Right lung (tissue), 2 donors: ENCODE measurements at regions not wholly inside any gene's neighbourhood (a gene's known extent, or its start where the extent isn't known, plus 50 kb on each side); places are given as distances from the start of the nearest gene placed in this dataset.
A peak's percentile ranks its signal among the peaks of the same experiment; 100 is the strongest.

Source experiments
- DNase-seq, 2 donors: peaks; one replicate each; pipeline ENCODE4 v3.0.0-alpha.2; 2013

- peak; percentile 28 to 36 for DNase-seq
Measured at GRCh38 chrX:45400027-45400779, 199.5 kb upstream of the DIPK2B start.

- DNase-seq: no peak
Measured at GRCh38 chrX:45385757-45386156, 185.1 kb upstream of the DIPK2B start.

- no peak for DNase-seq
Measured at GRCh38 chrX:45381841-45382240, 181.2 kb upstream of the DIPK2B start.

DNA sequence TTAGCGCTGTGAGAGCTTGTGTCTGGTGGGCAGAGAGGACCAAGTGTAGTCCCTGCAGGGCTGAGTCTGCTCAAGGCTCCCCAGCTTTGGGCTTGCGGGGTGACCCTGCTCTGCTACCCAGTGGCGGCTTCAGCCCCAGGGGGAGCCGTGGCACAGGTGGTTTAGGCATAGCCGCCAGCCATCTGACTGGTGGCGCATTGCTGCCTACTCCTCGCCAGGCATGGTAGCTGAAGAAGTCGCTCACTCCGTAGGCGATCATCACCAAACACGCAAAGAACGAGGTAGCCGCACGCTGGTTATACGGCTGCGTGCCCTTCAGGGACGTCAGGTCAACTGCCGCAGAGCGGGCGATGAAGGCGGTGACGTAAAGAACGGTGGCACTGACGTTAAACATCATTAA is 180.7 kb upstream of the DIPK2B start:
- DNase-seq: no peak

DNA sequence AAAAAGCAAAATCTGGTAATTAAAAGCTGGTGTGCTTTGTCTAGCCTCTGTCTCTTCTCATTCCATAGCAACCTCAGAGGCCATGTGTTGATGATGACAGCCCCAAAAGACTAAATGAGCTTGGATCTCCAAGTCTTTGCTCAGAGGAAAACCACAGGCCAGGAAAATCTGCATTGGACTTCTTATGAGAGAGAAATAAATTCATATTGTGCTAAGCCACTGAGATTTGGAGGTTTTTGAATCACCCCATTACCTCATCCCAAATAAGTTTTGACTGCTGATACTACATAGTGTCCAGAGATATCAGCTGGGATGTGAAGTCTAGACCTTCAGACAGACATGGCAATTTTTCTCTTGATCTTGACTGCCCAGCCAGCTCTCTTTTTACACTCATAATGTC is 178.6 kb upstream of the DIPK2B start:
- no peak for DNase-seq

DNA sequence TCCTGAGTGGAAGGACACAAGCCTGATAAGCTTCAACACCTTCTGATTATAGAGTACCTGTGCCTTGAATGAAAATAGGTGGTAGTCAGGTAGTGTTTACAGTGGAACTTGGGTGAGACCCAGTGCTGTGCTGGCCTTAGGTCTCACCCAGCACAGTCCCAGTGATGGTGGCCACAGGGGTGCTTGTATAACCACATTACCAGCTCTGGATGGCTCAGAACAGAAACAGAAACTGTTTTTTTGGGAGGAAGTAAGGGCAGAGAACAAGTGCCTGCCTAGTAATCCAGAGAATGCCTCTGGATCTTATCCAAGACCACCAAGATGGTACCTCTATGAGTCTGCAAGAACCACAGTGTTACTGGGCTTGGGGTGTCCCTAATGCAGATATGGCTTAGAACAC is 171.5 kb upstream of the DIPK2B start:
- DNase-seq: no peak

- no peak for DNase-seq
Measured at GRCh38 chrX:45368705-45369104, 168.0 kb upstream of the DIPK2B start.

- DNase-seq: no peak
Measured at GRCh38 chrX:45363596-45363995, 162.9 kb upstream of the DIPK2B start.

GRCh38 chrX:45360571-45360970 is 159.9 kb upstream of the DIPK2B start:
- no peak for DNase-seq

DNA sequence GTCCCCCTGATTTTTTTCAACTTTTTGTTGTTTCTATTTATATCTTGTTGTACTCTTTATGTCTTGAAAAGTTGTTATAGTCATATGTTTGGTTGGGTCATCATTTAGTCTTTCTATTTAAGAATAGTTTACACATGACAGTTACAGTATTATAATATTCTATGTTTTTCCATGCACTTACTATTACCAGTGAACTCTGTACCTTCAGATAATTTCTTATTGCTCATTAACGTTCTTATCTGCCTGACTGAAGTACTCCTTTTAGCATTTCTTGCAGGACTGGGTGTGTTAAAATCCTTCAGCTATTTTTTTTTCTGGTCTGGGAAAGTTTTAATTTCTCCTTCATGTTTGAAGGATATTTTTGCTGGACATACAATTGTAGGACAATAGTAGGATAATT is 157.7 kb upstream of the DIPK2B start:
- DNase-seq: no peak

DNA sequence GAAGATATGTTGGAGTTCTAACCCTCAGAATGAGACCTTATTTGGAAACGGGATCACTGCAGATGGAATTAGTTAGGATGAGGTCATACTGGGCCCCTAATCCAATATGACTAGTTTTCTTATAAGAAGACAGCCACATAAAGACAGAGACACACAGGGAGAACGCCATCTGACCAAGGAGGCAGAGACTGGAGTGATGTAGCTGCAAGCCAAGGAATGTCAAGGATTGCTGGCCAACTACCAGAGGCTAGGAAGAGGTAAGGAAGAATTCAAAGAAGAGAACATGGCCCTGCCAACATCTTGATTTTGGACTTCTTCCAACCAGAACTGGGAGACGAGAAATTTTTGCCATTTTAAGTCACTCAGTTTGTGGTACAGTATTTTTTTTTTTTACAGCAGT is 152.8 kb upstream of the DIPK2B start:
- no peak for DNase-seq

DNA sequence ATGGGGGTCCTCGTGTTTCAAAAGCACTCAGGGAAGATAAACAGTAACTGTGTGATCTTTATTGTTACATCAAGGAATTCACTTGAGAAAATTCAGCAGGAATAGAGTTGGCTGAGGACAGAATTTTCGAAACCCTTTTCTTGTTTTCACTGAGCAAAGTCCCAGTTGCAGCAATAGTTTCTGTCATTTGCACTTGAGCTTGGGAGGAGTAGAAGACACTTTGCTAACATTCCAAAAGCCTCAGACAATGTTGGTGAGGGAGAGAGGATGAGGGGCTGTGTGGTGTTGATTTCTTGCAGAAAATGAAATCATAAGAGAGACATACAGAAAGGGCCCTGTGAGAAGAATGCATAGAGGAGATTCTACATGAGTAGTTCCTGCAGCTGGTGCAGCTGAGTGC is 151.9 kb upstream of the DIPK2B start:
- no peak for DNase-seq

GRCh38 chrX:45351478-45351877 is 150.8 kb upstream of the DIPK2B start:
- DNase-seq: no peak

GRCh38 chrX:45348296-45348695 is 147.6 kb upstream of the DIPK2B start:
- DNase-seq: no peak

- DNase-seq: no peak
Measured at GRCh38 chrX:45347877-45348276, 147.2 kb upstream of the DIPK2B start.

- DNase-seq: no peak
Measured at GRCh38 chrX:45344594-45344993, 143.9 kb upstream of the DIPK2B start.

DNA sequence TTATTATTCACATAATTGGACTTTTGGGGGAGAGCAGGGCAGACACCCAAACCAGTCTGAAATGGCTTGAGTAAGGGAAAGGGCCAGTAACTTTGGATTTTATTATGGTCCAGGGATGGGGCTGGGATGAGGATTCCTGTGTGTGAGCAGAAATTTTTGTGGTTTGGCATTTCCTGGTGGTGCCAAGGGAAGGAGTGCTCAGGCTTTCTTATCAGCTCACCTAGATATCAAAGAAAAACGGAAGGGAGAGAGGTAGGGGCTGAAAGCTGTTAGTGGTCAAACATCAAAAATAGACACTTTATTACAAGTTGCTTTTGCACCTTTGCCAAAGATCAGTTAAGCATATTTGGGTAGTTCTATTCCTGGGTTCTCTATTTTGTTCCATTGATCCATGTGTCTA is 128.5 kb upstream of the DIPK2B start:
- DNase-seq: no peak

GRCh38 chrX:45324941-45325340 is 124.3 kb upstream of the DIPK2B start:
- no peak for DNase-seq

GRCh38 chrX:45323387-45323786 is 122.7 kb upstream of the DIPK2B start:
- DNase-seq: no peak

DNA sequence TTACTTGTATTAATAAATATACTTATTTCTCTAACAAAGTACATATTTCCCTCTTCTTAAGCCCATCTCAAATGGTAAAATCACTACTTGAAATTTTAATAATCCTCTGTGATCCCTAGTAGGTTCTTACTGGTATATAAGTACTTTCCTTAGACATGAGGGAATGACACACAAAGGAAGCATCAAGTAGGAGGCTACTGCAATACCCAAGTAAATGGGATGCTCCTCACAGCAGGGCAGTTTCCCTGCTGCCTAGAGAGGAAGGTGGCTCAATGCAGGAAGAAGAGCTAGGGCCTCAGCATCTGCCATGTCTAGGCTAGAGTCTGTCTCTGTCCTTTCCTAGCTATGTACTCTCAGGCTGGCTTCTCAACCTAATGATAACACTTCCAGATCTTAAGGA is 122.1 kb upstream of the DIPK2B start:
- no peak for DNase-seq

GRCh38 chrX:45322382-45322781 is 121.7 kb upstream of the DIPK2B start:
- peak; percentile 55 to 61 for DNase-seq

DNA sequence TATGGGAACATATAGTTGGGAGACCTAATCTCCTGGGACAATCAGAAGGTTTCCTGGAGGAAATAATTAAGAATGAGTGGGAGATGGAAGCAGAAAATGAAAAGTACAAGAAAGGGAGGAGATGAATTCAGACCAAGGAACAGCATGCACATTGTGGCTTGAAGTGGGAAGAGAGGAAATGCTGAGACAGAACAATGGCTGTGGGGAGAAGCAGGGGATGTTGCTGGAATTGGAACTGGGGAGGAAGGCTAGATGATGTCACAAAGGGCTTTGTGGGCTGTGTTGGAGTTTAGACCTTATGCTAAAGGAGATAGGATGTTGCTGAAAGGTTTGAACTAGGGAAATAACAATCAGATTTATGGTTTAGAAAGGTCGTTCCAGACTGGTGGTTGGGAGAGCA is 119.5 kb upstream of the DIPK2B start:
- no peak for DNase-seq

- no peak for DNase-seq
Measured at GRCh38 chrX:45309801-45310200, 109.1 kb upstream of the DIPK2B start.

GRCh38 chrX:45309096-45309495 is 108.4 kb upstream of the DIPK2B start:
- DNase-seq: no peak
